ENCODE measurements at regions not wholly inside any gene's neighbourhood (a gene's known extent, or its start where the extent isn't known, plus 50 kb on each side); places are given as distances from the start of the nearest gene placed in this dataset.

DNA sequence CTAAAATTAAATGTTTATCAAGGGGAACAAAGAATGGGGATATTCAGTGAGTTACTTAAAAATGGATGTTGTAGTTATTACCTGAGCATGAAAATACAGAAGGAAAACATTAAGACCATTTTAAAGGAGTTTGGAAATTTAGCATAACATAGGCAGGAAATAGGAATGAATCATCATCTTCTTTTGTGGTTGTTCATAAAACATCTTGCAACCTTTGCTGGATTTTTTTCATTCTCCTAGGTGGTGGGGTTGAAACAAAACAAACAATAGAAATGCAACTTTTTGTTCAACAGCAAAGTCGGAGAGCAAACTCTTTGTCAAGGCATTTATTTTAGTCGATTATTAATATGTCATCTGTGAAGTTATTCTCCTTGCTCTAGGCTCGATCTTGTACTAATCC, 275.1 kb downstream of the IPO8 start:
- no peak for DNase-seq (ENCODE audit: low spot score in 2 of 2)
- no peak overlapping the region for H3K27ac Mint-ChIP-seq (ENCODE audit: low read depth)
- no peak overlapping the region for H3K4me3 Mint-ChIP-seq
- peaks cover 2% of the 10 kb centered on the region for H3K36me3 Mint-ChIP-seq (ENCODE audit: insufficient read depth)
- peaks cover 13% of the 10 kb centered on the region for H3K9me3 Mint-ChIP-seq
- no peak for ATAC-seq (replicated peaks; ENCODE audit: extremely low read depth, poor library complexity, severe bottlenecking)
- H3K27me3 Mint-ChIP-seq, result no peaks in the 10 kb centered on the region
- H3K4me1 Mint-ChIP-seq, result no peaks in the 10 kb centered on the region

DNA sequence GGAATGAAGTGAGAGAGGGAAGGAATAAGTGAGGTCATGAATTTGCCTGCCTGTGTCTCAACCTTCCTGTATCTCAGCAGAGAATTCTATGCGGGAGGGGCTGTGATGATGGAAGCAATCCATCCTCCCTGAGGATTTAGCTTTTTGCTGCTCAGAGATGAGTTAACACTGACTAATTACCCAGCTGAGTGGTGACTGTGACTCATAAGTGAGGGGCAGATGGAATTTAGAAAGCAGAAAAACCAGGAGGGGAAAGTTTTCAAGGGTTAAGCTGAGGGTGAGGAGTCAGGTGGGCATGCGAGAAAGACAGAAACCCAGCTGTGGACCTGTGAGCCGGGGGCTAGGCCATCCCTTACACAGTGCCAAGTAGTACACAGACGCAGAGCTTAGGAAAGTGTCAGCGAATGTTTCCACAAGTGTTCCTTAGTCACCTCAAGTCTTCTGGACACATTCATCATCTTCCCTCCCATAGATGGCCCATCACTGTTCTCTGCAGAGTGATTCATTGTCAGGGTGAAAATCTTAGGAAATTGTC, 277.9 kb downstream of the IPO8 start:
- ATAC-seq (replicated peaks; ENCODE audit: extremely low read depth, poor library complexity, severe bottlenecking), result no peak
- H3K27ac Mint-ChIP-seq (ENCODE audit: low read depth), result no peak overlapping the region
- no peak overlapping the region for H3K4me3 Mint-ChIP-seq
- no peaks in the 10 kb centered on the region for H3K36me3 Mint-ChIP-seq (ENCODE audit: insufficient read depth)
- no peak for DNase-seq (ENCODE audit: low spot score in 2 of 2)
- no peaks in the 10 kb centered on the region for H3K27me3 Mint-ChIP-seq
- no peaks in the 10 kb centered on the region for H3K4me1 Mint-ChIP-seq
- peaks cover 2% of the 10 kb centered on the region for H3K9me3 Mint-ChIP-seq

DNA sequence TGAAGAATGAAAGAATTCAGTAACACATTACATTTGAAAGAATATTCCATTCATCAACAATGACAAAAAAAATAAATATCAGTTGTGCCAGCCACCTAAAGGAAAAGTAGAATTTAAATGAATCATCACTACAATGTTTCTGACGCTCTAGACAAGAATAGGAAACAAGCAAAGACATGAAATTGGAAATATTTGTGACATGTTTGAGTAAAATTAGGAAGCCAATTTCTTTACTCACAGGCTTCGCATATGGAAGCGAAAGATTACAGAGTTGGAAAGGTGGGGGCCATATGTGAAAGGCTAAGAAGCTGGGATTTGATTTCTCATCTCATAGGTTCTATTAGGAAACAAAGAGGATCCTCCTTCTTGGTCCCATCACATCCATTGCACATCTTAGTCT, 279.0 kb downstream of the IPO8 start:
- no peaks in the 10 kb centered on the region for H3K4me1 Mint-ChIP-seq
- no peaks in the 10 kb centered on the region for H3K36me3 Mint-ChIP-seq (ENCODE audit: insufficient read depth)
- no peaks in the 10 kb centered on the region for H3K9me3 Mint-ChIP-seq
- no peak for ATAC-seq (replicated peaks; ENCODE audit: extremely low read depth, poor library complexity, severe bottlenecking)
- H3K27ac Mint-ChIP-seq (ENCODE audit: low read depth), result no peak overlapping the region
- no peak for DNase-seq (ENCODE audit: low spot score in 2 of 2)
- H3K27me3 Mint-ChIP-seq, result no peaks in the 10 kb centered on the region
- no peak overlapping the region for H3K4me3 Mint-ChIP-seq

DNA sequence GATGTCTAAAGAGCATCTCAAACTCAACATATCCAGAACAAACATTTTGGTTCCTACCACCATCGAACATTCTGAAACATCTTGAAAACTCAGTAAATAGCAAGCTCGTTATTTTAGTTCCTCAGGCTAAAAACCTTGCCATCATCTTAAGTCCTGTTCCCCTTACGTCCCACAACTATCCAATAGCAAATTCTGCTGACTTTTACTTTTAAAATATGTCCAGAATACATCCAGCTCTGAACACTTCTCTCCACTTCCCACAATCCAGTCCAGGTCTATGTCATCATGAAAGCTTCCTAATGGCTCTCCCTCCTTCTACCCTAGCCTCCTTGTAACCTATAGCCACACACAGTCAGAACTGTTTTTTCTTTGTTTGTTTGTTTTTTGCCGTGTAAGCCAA, 279.9 kb downstream of the IPO8 start:
- H3K4me3 Mint-ChIP-seq, result no peak overlapping the region
- ATAC-seq (replicated peaks; ENCODE audit: extremely low read depth, poor library complexity, severe bottlenecking) (no peak), DNase-seq (ENCODE audit: low spot score in 2 of 2) (no peak)
- H3K4me1 Mint-ChIP-seq, result no peaks in the 10 kb centered on the region
- H3K27me3 Mint-ChIP-seq, result no peaks in the 10 kb centered on the region
- no peak overlapping the region for H3K27ac Mint-ChIP-seq (ENCODE audit: low read depth)
- H3K9me3 Mint-ChIP-seq, result no peaks in the 10 kb centered on the region
- H3K36me3 Mint-ChIP-seq (ENCODE audit: insufficient read depth), result no peaks in the 10 kb centered on the region

DNA sequence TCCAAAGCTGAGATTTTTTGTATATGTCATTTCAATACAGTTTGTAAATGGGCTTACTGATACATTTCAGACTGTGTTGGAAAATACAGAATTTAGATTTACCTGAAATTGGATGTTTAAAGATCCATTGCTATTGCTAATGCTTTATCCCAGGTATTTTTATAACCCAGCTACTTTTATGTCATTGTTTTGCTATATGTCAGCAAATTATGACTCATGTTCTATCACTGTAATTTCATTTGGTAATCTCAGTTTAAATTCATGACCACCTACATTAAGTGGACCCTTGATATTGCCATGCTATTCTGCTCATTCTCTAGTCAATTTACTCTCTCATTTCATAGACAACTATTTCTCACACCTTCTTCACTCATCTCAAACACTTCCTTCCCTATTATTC, 281.2 kb downstream of the IPO8 start:
- Mint-ChIP-seq H3K4me3 (no peak overlapping the region), H3K36me3 (ENCODE audit: insufficient read depth) (no peaks in the 10 kb centered on the region), H3K4me1 (no peaks in the 10 kb centered on the region), H3K9me3 (no peaks in the 10 kb centered on the region), H3K27ac (ENCODE audit: low read depth) (no peak overlapping the region), H3K27me3 (no peaks in the 10 kb centered on the region)
- ATAC-seq (replicated peaks; ENCODE audit: extremely low read depth, poor library complexity, severe bottlenecking), result no peak
- DNase-seq (ENCODE audit: low spot score in 2 of 2), result no peak

DNA sequence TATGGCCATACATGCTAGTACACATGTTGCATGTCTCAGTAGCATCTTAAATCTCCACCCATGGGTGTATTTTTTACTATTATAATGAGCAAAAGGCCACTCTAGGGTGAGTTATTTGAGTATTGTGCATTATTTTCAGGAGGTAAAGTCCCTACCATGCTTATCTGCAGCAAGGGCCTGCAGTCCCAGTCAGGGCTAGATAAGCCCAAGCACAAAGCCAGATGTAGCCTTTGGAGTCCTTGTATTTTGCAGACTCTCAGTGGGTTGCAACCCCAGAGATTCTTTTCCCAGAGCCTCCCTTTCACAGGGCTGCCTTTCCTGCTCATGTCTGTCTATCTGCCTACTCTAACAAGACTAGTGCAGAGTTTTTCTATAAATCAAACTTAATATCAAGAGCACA, 295.3 kb downstream of the IPO8 start:
- H3K9me3 Mint-ChIP-seq, result peaks cover 6% of the 10 kb centered on the region
- ATAC-seq (replicated peaks; ENCODE audit: extremely low read depth, poor library complexity, severe bottlenecking), result no peak
- H3K36me3 Mint-ChIP-seq (ENCODE audit: insufficient read depth), result no peaks in the 10 kb centered on the region
- no peaks in the 10 kb centered on the region for H3K4me1 Mint-ChIP-seq
- H3K27me3 Mint-ChIP-seq, result no peaks in the 10 kb centered on the region
- H3K4me3 Mint-ChIP-seq, result no peak overlapping the region
- no peak for DNase-seq (ENCODE audit: low spot score in 2 of 2)
- H3K27ac Mint-ChIP-seq (ENCODE audit: low read depth), result no peak overlapping the region

DNA sequence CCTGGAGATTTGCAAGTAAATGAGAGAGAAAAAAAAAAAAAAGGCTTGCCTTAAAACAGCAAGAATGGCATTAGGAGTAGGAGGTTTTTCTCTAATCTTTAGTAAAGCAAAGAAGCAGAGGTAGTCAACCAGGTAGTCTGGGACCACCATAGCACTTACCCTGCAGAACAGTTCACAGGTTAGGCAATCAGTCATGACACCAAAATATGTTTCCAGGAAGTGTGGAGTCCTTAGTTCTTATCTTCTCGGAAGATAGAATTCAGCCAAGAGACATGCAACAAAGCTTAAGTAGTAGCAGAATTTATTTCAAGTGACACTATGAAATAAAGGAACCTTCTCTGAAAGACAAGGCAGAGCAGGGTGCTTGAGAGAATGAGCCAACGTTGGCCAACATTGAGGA, 295.8 kb downstream of the IPO8 start:
- no peak overlapping the region for H3K27ac Mint-ChIP-seq (ENCODE audit: low read depth)
- no peaks in the 10 kb centered on the region for H3K4me1 Mint-ChIP-seq
- H3K4me3 Mint-ChIP-seq, result no peak overlapping the region
- DNase-seq (ENCODE audit: low spot score in 2 of 2) (no peak), ATAC-seq (replicated peaks; ENCODE audit: extremely low read depth, poor library complexity, severe bottlenecking) (no peak)
- no peaks in the 10 kb centered on the region for H3K27me3 Mint-ChIP-seq
- peaks cover 6% of the 10 kb centered on the region for H3K9me3 Mint-ChIP-seq
- no peaks in the 10 kb centered on the region for H3K36me3 Mint-ChIP-seq (ENCODE audit: insufficient read depth)

DNA sequence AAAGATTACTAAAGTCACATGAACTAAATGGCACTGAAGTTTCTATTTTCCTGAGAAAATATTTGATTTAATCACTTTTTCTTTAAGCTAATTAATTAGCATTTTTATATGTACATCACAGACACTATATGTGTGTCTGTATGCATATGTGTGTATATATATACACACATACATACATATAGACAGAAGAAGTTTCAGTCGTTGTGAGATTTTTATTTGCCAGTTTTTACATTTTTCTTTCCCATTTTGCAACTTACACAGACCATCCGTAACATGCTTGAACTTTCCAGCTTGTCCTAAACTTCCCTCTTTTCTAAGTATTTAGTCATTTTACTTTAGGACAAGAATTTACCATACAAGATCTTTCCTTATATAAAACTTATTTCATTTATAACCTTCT, 299.1 kb downstream of the IPO8 start:
- H3K9me3 Mint-ChIP-seq, result peaks cover 6% of the 10 kb centered on the region
- no peak overlapping the region for H3K4me3 Mint-ChIP-seq
- DNase-seq (ENCODE audit: low spot score in 2 of 2) (no peak), ATAC-seq (replicated peaks; ENCODE audit: extremely low read depth, poor library complexity, severe bottlenecking) (no peak)
- H3K4me1 Mint-ChIP-seq, result no peaks in the 10 kb centered on the region
- no peaks in the 10 kb centered on the region for H3K27me3 Mint-ChIP-seq
- no peak overlapping the region for H3K27ac Mint-ChIP-seq (ENCODE audit: low read depth)
- no peaks in the 10 kb centered on the region for H3K36me3 Mint-ChIP-seq (ENCODE audit: insufficient read depth)

DNA sequence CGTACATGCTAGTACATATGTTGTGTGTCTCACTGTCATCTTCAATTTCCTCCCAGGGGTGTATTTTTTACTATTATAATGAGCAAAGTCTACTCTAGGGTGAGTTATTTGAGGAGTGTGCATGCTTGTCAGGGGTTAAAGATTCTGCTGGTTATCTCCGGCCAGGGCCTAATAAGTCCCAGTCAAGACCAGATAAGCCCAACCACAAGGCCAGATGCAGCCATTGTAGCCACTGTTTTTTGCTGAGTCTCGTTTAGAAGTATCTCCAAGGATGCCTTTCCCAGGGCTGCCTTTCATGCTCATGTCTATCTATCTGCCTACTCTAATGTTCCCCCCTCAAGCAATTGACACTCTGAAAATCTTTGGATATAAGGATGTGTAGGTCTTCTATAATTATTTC, 300.5 kb downstream of the IPO8 start:
- H3K4me1 Mint-ChIP-seq, result no peaks in the 10 kb centered on the region
- no peak overlapping the region for H3K27ac Mint-ChIP-seq (ENCODE audit: low read depth)
- no peak for DNase-seq (ENCODE audit: low spot score in 2 of 2)

DNA sequence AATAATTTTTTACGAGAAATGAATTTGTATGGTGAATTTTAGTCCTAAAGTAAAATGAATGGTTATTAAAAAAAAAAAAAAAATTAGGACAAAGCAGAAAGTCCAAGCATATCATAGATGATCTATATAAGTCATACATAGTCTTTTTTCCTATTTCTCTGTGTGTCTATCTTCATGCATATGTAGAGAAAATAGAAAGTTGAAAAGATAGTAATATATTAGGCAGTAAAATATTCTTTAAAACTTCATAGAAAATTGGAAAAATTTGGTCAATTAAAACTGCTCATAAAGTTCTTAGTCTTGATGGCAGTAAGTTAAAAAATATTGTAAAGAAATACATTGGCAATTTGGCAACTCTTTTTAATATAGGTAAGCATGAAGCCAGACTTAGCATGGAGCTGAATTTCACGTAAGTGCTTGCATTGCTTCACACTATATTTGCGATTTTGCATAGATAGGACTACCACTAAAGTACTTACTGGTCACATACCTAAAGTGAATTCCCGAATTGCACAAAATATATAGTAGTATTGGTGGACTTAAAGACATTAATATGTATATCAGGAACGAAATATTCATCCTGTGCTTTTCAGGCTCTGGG, 303.8 kb downstream of the IPO8 start:
- Mint-ChIP-seq H3K4me3 (no peak overlapping the region), H3K4me1 (no peaks in the 10 kb centered on the region), H3K9me3 (no peaks in the 10 kb centered on the region), H3K27me3 (no peaks in the 10 kb centered on the region), H3K36me3 (ENCODE audit: insufficient read depth) (peaks cover 2% of the 10 kb centered on the region), H3K27ac (ENCODE audit: low read depth) (no peak overlapping the region)
- no peak for ATAC-seq (replicated peaks; ENCODE audit: extremely low read depth, poor library complexity, severe bottlenecking)
- no peak for DNase-seq (ENCODE audit: low spot score in 2 of 2)

More for the DNA sequence above, 300.5 kb downstream of the IPO8 start:
- H3K4me3 Mint-ChIP-seq, result no peak overlapping the region
- peaks cover 6% of the 10 kb centered on the region for H3K9me3 Mint-ChIP-seq
- ATAC-seq (replicated peaks; ENCODE audit: extremely low read depth, poor library complexity, severe bottlenecking), result no peak
- no peaks in the 10 kb centered on the region for H3K27me3 Mint-ChIP-seq
- no peaks in the 10 kb centered on the region for H3K36me3 Mint-ChIP-seq (ENCODE audit: insufficient read depth)

DNA sequence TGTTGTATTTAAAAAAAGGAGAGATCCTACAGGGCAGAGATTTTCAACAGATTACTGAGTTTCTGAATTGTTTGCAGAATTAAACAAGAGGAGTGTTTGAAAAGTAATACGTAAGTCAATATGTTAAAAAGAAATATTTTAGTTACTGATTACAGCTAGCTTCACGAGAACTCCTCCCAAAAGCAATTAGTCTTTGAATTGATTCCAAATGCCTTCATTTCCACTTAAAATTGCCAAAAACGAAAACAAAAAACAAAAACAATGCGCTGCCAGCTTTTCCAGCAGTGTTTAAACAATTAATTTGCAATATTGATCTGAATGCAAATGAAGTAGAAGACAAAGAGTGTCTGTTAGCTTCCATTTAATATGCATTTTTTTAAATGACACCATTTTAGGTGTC, 310.0 kb downstream of the IPO8 start:
- DNase-seq (ENCODE audit: low spot score in 2 of 2) (no peak), ATAC-seq (replicated peaks; ENCODE audit: extremely low read depth, poor library complexity, severe bottlenecking) (no peak)
- Mint-ChIP-seq H3K9me3 (no peaks in the 10 kb centered on the region), H3K27me3 (no peaks in the 10 kb centered on the region), H3K4me3 (no peak overlapping the region), H3K27ac (ENCODE audit: low read depth) (no peak overlapping the region), H3K36me3 (ENCODE audit: insufficient read depth) (peaks cover 2% of the 10 kb centered on the region), H3K4me1 (no peaks in the 10 kb centered on the region)

DNA sequence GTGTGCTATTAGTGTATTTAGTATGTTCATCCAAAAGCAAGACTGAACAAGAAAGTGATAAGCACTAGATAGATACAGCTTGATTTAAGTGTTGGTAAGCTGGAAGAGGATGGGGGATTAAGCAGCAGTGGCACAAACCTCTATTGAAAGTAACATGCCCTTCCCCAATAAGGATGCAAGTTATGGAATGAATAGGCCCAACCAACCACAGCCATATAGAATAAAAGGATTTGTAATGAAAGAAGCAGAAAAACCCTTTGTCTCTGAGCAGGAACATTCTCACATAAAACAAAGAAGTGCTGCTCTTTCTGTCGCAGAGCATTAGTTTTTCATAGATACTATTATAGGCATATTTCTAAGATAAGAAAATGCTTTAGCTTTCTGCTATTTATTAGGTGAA, 310.7 kb downstream of the IPO8 start:
- Mint-ChIP-seq H3K36me3 (ENCODE audit: insufficient read depth) (peaks cover 2% of the 10 kb centered on the region), H3K4me3 (no peak overlapping the region), H3K9me3 (no peaks in the 10 kb centered on the region), H3K27me3 (no peaks in the 10 kb centered on the region), H3K4me1 (no peaks in the 10 kb centered on the region), H3K27ac (ENCODE audit: low read depth) (no peak overlapping the region)
- DNase-seq (ENCODE audit: low spot score in 2 of 2) (no peak), ATAC-seq (replicated peaks; ENCODE audit: extremely low read depth, poor library complexity, severe bottlenecking) (no peak)

DNA sequence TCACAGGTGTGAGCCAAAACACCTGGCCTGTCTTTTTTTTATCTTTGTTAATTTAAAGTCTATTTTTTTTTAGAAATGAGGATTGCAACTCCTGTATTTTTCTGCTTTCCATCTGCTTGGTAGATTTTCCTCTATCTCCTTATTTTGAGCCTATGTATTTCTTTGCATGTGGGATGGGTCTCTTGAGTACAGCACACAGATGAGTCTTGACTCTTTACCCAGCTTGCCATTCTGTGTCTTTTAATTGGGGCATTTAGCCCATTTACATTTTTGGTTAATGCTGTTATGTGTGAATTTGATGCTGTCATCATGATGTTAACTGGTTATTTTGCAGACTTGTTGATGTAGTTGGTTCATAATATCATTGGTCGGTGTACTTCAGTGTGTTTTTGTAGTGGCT, 317.4 kb downstream of the IPO8 start:
- H3K9me3 Mint-ChIP-seq, result peaks cover 13% of the 10 kb centered on the region
- ATAC-seq (replicated peaks; ENCODE audit: extremely low read depth, poor library complexity, severe bottlenecking), result no peak

DNA sequence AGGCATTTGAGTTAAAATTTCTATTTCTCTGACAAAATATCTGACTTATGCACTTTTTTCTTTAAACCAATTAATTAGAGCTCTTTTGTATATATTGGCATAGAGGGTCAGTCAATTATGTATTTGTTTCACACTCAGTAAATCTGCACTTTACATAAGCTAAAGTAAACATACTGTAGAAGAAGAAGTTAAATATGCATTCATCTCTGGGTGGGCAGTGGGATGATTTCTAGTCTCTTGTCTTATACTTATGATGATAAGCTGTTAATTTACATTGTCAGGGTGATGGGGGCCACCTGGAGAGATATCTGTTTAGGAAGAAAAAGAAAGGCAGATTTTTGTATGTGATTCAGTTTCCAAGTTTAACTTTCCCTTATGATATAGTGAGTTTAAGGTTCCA, 330.8 kb downstream of the IPO8 start:
- DNase-seq (ENCODE audit: low spot score in 2 of 2) (no peak), ATAC-seq (replicated peaks; ENCODE audit: extremely low read depth, poor library complexity, severe bottlenecking) (no peak)
- Mint-ChIP-seq H3K36me3 (ENCODE audit: insufficient read depth) (no peaks in the 10 kb centered on the region), H3K27ac (ENCODE audit: low read depth) (no peak overlapping the region), H3K4me3 (no peak overlapping the region), H3K27me3 (no peaks in the 10 kb centered on the region), H3K9me3 (peaks cover 17% of the 10 kb centered on the region), H3K4me1 (no peaks in the 10 kb centered on the region)

More for the DNA sequence above, 317.4 kb downstream of the IPO8 start:
- H3K27ac Mint-ChIP-seq (ENCODE audit: low read depth), result no peak overlapping the region
- no peak overlapping the region for H3K4me3 Mint-ChIP-seq
- H3K27me3 Mint-ChIP-seq, result no peaks in the 10 kb centered on the region
- H3K4me1 Mint-ChIP-seq, result no peaks in the 10 kb centered on the region
- DNase-seq (ENCODE audit: low spot score in 2 of 2), result no peak
- no peaks in the 10 kb centered on the region for H3K36me3 Mint-ChIP-seq (ENCODE audit: insufficient read depth)
